Spleen (tissue), 11 donors: ENCODE measurements at regions not wholly inside any gene's neighbourhood (a gene's known extent, or its start where the extent isn't known, plus 50 kb on each side); places are given as distances from the start of the nearest gene placed in this dataset.

Experiments
- DNase-seq: peaks from one replicate; pipeline ENCODE4 v3.0.0-alpha.2; 2020
- H3K27ac ChIP-seq, 8 donors: fragments of 200-600 bp; sonication (generic) in 7 of 8; 1 replicate in 4 of 8; 2 replicates in 4 of 8; pipeline versions ENCODE4 v1.5.0 to v1.8.0; 2016 to 2021; ENCODE audit warnings: inconsistent platforms in 4 of 8, mild to moderate bottlenecking in 4 of 8, moderate library complexity in 1 of 8
- H3K27me3 ChIP-seq, 7 donors: fragments of 200-600 bp; sonication (generic) in 6 of 7; replicated peaks in 1 of 7; 1 replicate in 4 of 7; 2 replicates in 3 of 7; pipeline versions ENCODE4 v1.5.0 to v1.8.0; 2016 to 2021; ENCODE audit warnings: inconsistent platforms in 3 of 7, mild to moderate bottlenecking in 1 of 7
- H3K36me3 ChIP-seq, 6 donors: fragments of 200-600 bp; sonication (generic) in 5 of 6; 1 replicate in 4 of 6; 2 replicates in 2 of 6; pipeline versions ENCODE4 v1.5.0 to v1.8.0; 2016 to 2021; ENCODE audit warnings: inconsistent platforms in 2 of 6
- H3K4me1 ChIP-seq, 6 donors: fragments of 200-600 bp; sonication (generic) in 5 of 6; 1 replicate in 3 of 6; 2 replicates in 3 of 6; pipeline versions ENCODE4 v1.5.0 to v1.8.0; 2016 to 2021; ENCODE audit warnings: inconsistent platforms in 3 of 6
- H3K4me3 ChIP-seq, 8 donors: fragments of 200-600 bp; sonication (generic) in 7 of 8; 1 replicate in 4 of 8; 2 replicates in 4 of 8; pipeline versions ENCODE4 v1.5.0 to v1.8.0; 2016 to 2021; ENCODE audit warnings: inconsistent platforms in 4 of 8, mild to moderate bottlenecking in 4 of 8, moderate library complexity in 2 of 8
- H3K9me3 ChIP-seq, 8 donors: fragments of 200-600 bp; sonication (generic) in 7 of 8; 1 replicate in 4 of 8; 2 replicates in 4 of 8; pipeline versions ENCODE4 v1.5.0 to v1.8.0; 2016 to 2021; ENCODE audit warnings: inconsistent platforms in 4 of 8
- CTCF ChIP-seq, 11 experiments: fragments of 200-600 bp in 7 of 11; fragments of 450-650 bp in 4 of 11; sonication (generic) in 4 of 11; IDR thresholded peaks in 8 of 11; conservative IDR thresholded peaks in 3 of 11; 1 replicate in 7 of 11; 2 replicates in 4 of 11; pipeline versions ENCODE4 v1.4.0 to v1.8.0; 2016 to 2021; ENCODE audit warnings: antibody characterized with exemption in 11 of 11, inconsistent platforms in 4 of 11, mild to moderate bottlenecking in 1 of 11
- POLR2A ChIP-seq, 3 donors: fragments of 450-650 bp; IDR thresholded peaks; one replicate each; pipeline ENCODE4 v1.5.1; 2017; ENCODE audit warnings: antibody characterized with exemption in 3 of 3, mild to moderate bottlenecking in 1 of 3
- POLR2AphosphoS5 ChIP-seq, 3 donors: sonication (generic); formaldehyde crosslinking; IDR thresholded peaks; one replicate each; pipeline ENCODE4 v1.5.1; 2017; ENCODE audit warnings: antibody characterized with exemption in 3 of 3
- WGBS, 5 donors: extraction: QIAGEN DNeasy Blood & Tissue Kit in 3 of 5; methylation state at CpG; one replicate each; pipeline versions ENCODE4 v1.1.5 to v1.1.7; 2013 to 2018; 5-methylcytosine and 5-hydroxymethylcytosine counted together
- intact Hi-C: fragments of 100-400 bp; cut with DNase I; formaldehyde crosslinking; loops from one replicate; pipeline ENCODE4 v1.15.0; 2023; ENCODE audit warnings: low total_unique reads
- donor health status: healthy with polysubstance abuse.
- donor health status: DM: no; HTN: no; CAD: no; lungs with moderate emphysema.
- donor health status: DM: no; HTN: no; CAD: no.
- donor health status: Bipolar disorder and iron deficiency.
- donor health status: healthy.
- donor health status: DM: no; HTN: no; CAD: no.
- donor health status: DM: yes; HTN: yes; CAD: no.

- intact Hi-C loops: no loop called here
- TF ChIP-seq CTCF (IDR thresholded peaks at IDR 0.05 in 8 of 11, conservative IDR thresholded peaks at IDR 0.05 in 3 of 11): no peak
- no peak for TF ChIP-seq POLR2A (IDR thresholded peaks at IDR 0.05)
- TF ChIP-seq POLR2AphosphoS5 (IDR thresholded peaks at IDR 0.05): no peak
Observed at GRCh38 chr6:811191-811590, 118.3 kb upstream of the EXOC2 start.

GRCh38 chr6:804771-805170 is 111.8 kb upstream of the EXOC2 start:
- WGBS, 5 donors: 86 to 96% (median 95%) methylated on average over 10 of the region's 10 CpGs
- Histone ChIP-seq H3K36me3 (no peaks in the 10 kb centered on the region), H3K4me1 (no peaks in the 10 kb centered on the region), H3K9me3 (no peaks in the 10 kb centered on the region), H3K27me3 (peaks cover 0 to 5% (median 0%) of the 10 kb centered on the region in 7 donors), H3K4me3 (no peak overlapping the region), H3K27ac (no peak overlapping the region)
- TF ChIP-seq POLR2AphosphoS5 (IDR thresholded peaks at IDR 0.05): no peak
- no peak for TF ChIP-seq POLR2A (IDR thresholded peaks at IDR 0.05)
- no peak for TF ChIP-seq CTCF (IDR thresholded peaks at IDR 0.05 in 8 of 11, conservative IDR thresholded peaks at IDR 0.05 in 3 of 11)
- DNase-seq: no peak
- intact Hi-C loops: loop anchor here (5.0 kb wide), 1 partner anchor 593 kb away; no protein-coding TSS in a partner anchor

More at GRCh38 chr6:811191-811590, 118.3 kb upstream of the EXOC2 start:
- Histone ChIP-seq H3K27me3 (no peaks in the 10 kb centered on the region), H3K36me3 (no peaks in the 10 kb centered on the region), H3K27ac (no peak overlapping the region), H3K4me1 (peaks cover 0 to 20% (median under 1%) of the 10 kb centered on the region in 6 donors), H3K9me3 (no peaks in the 10 kb centered on the region), H3K4me3 (no peak overlapping the region)
- 92 to 100% (median 93%) methylated on average over 1 of the region's 1 CpG for WGBS, 5 donors
- DNase-seq: no peak

- Histone ChIP-seq H3K27ac (no peak overlapping the region), H3K4me1 (no peaks in the 10 kb centered on the region), H3K4me3 (no peak overlapping the region), H3K27me3 (peaks cover 0 to 8% (median 0%) of the 10 kb centered on the region in 7 donors), H3K36me3 (no peaks in the 10 kb centered on the region), H3K9me3 (no peaks in the 10 kb centered on the region)
- TF ChIP-seq POLR2AphosphoS5 (IDR thresholded peaks at IDR 0.05) (no peak), CTCF (IDR thresholded peaks at IDR 0.05 in 8 of 11, conservative IDR thresholded peaks at IDR 0.05 in 3 of 11) (no peak), POLR2A (IDR thresholded peaks at IDR 0.05) (no peak)
- no peak for DNase-seq
- intact Hi-C loops: loop anchor here (5.0 kb wide), 1 partner anchor 593 kb away; no protein-coding TSS in a partner anchor
- 92 to 98% (median 95%) methylated on average over 13 of the region's 13 CpGs for WGBS, 5 donors
Observed at GRCh38 chr6:804317-804716, 111.4 kb upstream of the EXOC2 start.

GRCh38 chr6:803191-803977 is 110.4 kb upstream of the EXOC2 start:
- no peak for TF ChIP-seq POLR2A (IDR thresholded peaks at IDR 0.05)
- H3K36me3 ChIP-seq: no peaks in the 10 kb centered on the region
- peaks cover 0 to 13% (median 0%) of the 10 kb centered on the region in 7 donors for H3K27me3 ChIP-seq
- no peak overlapping the region for H3K27ac ChIP-seq
- no peaks in the 10 kb centered on the region for H3K9me3 ChIP-seq
- DNase-seq: no peak
- 80 to 90% (median 83%) methylated on average over 11 of the region's 11 CpGs for WGBS, 5 donors
- no peaks in the 10 kb centered on the region for H3K4me1 ChIP-seq
- no peak overlapping the region for H3K4me3 ChIP-seq
- intact Hi-C loops: loop anchor here (5.0 kb wide), 1 partner anchor 594 kb away; no protein-coding TSS in a partner anchor
